ACC112 (cell line): ENCODE measurements at regions not wholly inside any gene's neighbourhood (a gene's known extent, or its start where the extent isn't known, plus 50 kb on each side); places are given as distances from the start of the nearest gene placed in this dataset.
"Not testable (repeated sequence)": the region's sequence is repeated elsewhere in the genome, so short reads cannot be mapped to it uniquely, and the experiment has no call there.

Experiments used
- H2AFZ ChIP-seq: fragments of 200-600 bp; sonication (generic); one replicate; pipeline ENCODE4 v1.6.0; 2017; ENCODE audit warnings: antibody characterized with exemption, low read length; ENCODE audit not compliant: unreplicated experiment
- H3K27ac ChIP-seq: fragments of 200-600 bp; sonication (generic); 2 replicates; pipeline ENCODE4 v1.5.1; 2014; ENCODE audit warnings: low read depth, mild to moderate bottlenecking, antibody characterized with exemption, low read length, moderate library complexity
- H3K27me3 ChIP-seq: fragments of 200-600 bp; sonication (generic); 2 replicates; pipeline ENCODE4 v1.6.1; 2014; ENCODE audit warnings: mild to moderate bottlenecking, antibody characterized with exemption, low read length, moderate library complexity, mixed read lengths; ENCODE audit not compliant: insufficient read depth
- H3K36me3 ChIP-seq: fragments of 200-600 bp; sonication (generic); 2 replicates; pipeline ENCODE4 v1.6.1; 2016; ENCODE audit warnings: mild to moderate bottlenecking, antibody characterized with exemption, low read length, moderate library complexity, mixed read lengths; ENCODE audit not compliant: insufficient read depth
- H3K4me1 ChIP-seq: fragments of 200-600 bp; sonication (generic); one replicate; pipeline ENCODE4 v1.6.1; 2016; ENCODE audit warnings: low read length, mixed read lengths; ENCODE audit not compliant: insufficient read depth, unreplicated experiment, control insufficient read depth
- H3K4me3 ChIP-seq: fragments of 200-600 bp; sonication (generic); 2 replicates; pipeline ENCODE4 v1.5.1; 2014; ENCODE audit warnings: mild to moderate bottlenecking, low read depth, low read length
- H3K79me2 ChIP-seq: fragments of 200-600 bp; sonication (generic); one replicate; pipeline ENCODE4 v1.6.0; 2016; ENCODE audit warnings: low read length; ENCODE audit not compliant: control insufficient read depth, unreplicated experiment, insufficient read depth

DNA sequence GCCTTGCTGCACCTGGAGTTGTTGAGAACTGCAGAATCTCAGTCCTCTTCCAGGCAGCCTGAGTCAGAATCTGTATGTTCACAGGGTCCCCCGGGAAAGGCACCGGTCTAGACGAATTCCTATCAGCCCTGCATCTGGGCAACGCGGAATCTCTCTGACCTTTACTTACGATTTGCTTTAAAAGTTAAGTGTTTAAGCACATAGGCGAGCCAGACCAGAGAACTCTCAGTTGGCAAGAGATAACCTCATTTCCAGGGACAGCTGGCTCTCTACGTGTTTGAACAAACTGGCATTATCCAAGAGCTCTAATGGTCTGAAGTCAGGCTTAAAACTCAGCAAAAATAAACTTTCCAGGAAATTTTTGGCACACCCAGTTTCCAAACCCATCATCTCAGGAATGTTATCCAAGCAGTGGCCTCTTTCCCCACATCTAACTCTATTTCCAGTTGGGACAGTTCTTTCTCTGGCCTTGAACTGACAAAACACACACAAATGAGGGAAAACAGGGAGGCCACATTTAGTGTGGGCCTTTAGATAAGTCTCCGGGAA is 53.4 kb downstream of the HES1 start:
- no peak overlapping the region for H3K4me3 ChIP-seq
- H2AFZ ChIP-seq = no peak overlapping the region
- no peaks in the 10 kb centered on the region for H3K79me2 ChIP-seq
- no peaks in the 10 kb centered on the region for H3K4me1 ChIP-seq
- no peak overlapping the region for H3K27ac ChIP-seq
- no peaks in the 10 kb centered on the region for H3K36me3 ChIP-seq
- H3K27me3 ChIP-seq = no peaks in the 10 kb centered on the region

DNA sequence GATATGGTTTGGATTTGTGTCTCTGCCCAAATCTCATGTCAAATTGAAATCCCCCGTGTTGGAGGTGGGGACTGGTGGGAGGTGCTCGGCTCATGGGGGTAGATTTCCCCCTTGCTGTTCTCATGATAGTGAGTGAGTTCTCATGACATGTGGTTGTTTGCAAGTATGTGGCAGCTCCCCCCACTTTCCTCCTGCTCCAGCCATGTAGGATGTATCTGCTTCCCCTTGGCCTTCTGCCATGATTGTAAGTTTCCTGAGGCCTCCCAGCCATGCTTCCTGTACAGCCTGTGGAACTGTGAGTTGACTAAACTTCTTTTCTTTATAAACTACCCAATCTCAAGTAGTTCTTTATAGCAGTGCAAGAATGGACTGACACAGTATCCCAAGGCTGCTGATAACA is 55.9 kb downstream of the HES1 start:
- H3K4me3 ChIP-seq, H2AFZ ChIP-seq, H3K79me2 ChIP-seq, H3K27me3 ChIP-seq, H3K36me3 ChIP-seq, H3K27ac ChIP-seq, H3K4me1 ChIP-seq: not testable (repeated sequence)

DNA sequence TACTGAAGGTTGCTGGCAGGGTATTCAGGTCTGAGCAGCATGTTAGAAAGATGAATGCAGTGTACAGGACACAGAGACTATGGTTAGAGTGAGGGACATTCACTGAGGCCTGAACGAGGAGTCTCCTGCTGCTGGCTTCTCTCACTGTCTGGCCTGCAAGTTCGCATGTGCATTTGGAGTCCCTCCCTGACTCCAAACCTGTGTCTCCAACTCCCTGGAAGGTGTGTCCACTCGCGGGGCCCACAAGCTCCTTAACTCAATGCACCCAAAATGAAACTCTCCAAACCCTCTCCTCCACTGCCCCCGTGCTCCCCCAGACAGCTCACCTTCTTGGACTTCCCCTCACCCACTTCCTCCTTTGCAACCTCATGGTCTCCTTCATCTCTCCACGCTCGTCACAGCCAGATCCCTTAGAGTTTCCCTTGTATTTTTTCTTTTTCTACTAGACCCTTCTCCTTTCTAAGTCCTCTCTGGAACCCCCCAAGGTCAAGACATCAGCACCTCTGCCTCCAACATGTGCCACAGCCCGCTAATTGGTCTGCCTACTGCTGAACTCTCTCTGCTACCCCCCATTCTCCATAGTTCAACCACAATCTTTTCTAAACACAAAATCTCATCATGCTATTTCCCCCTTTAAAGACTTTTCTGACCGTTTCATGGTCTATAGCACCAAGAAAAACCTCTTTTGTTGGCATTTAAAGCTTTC is 58.3 kb downstream of the HES1 start:
- Histone ChIP-seq H3K4me3 (no peak overlapping the region), H3K27me3 (peaks cover 20% of the 10 kb centered on the region), H2AFZ (no peak overlapping the region), H3K36me3 (no peaks in the 10 kb centered on the region), H3K79me2 (no peaks in the 10 kb centered on the region), H3K4me1 (no peaks in the 10 kb centered on the region), H3K27ac (no peak overlapping the region)

DNA sequence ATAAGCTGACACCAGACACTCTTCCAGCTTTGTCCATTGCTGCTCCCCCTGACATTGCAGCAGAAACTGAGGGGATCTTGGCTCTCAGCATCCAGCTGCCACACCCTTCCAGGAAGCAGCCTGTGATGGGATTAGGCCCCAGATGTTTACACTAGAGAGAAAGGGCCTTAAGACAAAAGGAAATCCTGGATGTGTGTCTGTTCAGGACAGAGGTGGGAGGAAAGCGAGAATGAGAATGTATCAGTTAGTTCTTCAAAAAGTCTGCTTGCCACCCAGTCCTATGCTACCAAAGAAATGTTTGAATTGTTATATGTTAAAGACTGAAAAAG is 58.8 kb downstream of the HES1 start:
- H3K4me3 ChIP-seq = no peak overlapping the region
- H3K27me3 ChIP-seq = peaks cover 25% of the 10 kb centered on the region
- no peak overlapping the region for H2AFZ ChIP-seq
- H3K4me1 ChIP-seq = no peaks in the 10 kb centered on the region
- no peaks in the 10 kb centered on the region for H3K79me2 ChIP-seq
- no peak overlapping the region for H3K27ac ChIP-seq
- no peaks in the 10 kb centered on the region for H3K36me3 ChIP-seq

DNA sequence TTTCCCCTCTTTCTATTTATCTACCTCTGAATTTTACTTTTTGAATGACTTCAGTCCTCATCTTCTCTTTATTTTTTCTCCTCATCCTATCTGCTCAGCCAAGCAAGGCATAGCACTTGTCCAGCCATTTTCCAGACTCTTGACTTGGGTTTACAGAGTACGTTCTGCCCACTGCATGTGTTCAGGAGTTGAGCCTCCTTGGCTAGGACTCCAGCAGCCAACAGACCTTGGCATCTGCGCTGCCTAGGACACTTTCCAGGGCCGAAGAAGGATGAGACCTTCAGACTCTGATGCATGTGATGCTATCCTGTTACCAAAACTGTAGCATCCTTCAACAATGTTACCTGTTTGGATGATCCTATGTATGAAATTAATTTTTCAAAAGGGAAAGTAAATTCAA is 59.7 kb downstream of the HES1 start:
- no peaks in the 10 kb centered on the region for H3K36me3 ChIP-seq
- no peaks in the 10 kb centered on the region for H3K79me2 ChIP-seq
- H3K4me3 ChIP-seq = no peak overlapping the region
- H3K27ac ChIP-seq = no peak overlapping the region
- peaks cover 34% of the 10 kb centered on the region for H3K27me3 ChIP-seq
- H3K4me1 ChIP-seq = no peaks in the 10 kb centered on the region
- no peak overlapping the region for H2AFZ ChIP-seq

DNA sequence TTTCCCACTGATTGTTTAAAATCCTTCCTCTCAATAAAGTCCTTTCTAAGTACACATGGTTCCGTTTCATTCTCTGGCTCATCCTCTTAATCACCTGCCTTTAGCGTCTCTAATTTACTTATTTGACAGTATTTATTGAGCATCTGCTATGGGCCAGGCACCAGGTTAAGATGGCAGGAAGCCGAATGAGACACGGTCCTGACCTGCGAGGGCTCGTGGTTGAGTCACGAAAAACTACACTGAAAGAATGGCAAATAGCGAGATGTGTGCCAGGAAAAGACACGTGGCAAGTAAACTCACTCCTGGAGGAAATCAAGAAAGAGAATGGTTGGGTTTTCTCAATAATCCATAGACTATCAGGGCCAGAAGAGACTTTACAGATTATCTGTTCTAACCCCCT is 60.9 kb downstream of the HES1 start:
- no peaks in the 10 kb centered on the region for H3K79me2 ChIP-seq
- H3K4me1 ChIP-seq = no peaks in the 10 kb centered on the region
- no peak overlapping the region for H2AFZ ChIP-seq
- no peaks in the 10 kb centered on the region for H3K36me3 ChIP-seq
- peaks cover 45% of the 10 kb centered on the region for H3K27me3 ChIP-seq
- no peak overlapping the region for H3K27ac ChIP-seq
- H3K4me3 ChIP-seq = no peak overlapping the region

DNA sequence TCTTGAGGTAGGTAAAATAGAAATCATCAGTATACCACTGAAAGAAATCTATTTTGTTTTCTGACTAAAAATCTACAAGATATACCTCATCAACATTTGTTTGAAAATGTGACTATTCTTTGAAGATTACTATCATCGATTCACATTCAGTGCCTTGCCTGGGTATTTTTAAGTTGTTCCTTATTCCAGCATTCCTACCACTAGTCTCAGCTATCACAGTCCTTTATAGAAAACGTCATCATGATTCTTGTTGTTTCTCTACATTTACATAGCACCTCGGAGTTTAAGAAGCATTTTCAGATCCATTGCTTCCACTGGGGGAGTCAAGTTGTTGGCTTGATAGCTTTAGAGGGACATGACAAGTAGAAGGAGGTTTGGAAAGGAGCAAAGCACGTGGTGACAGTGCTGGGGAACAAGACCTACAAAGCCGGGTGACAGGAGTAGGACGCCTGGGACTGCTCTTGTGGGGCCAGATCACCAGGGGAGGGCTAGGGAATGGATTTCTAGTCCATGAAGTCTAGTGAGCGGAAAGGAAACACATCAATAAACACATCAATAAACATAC is 61.5 kb downstream of the HES1 start:
- Histone ChIP-seq H2AFZ (no peak overlapping the region), H3K4me3 (no peak overlapping the region), H3K4me1 (no peaks in the 10 kb centered on the region), H3K27me3 (peaks cover 49% of the 10 kb centered on the region), H3K79me2 (no peaks in the 10 kb centered on the region), H3K27ac (no peak overlapping the region), H3K36me3 (no peaks in the 10 kb centered on the region)

DNA sequence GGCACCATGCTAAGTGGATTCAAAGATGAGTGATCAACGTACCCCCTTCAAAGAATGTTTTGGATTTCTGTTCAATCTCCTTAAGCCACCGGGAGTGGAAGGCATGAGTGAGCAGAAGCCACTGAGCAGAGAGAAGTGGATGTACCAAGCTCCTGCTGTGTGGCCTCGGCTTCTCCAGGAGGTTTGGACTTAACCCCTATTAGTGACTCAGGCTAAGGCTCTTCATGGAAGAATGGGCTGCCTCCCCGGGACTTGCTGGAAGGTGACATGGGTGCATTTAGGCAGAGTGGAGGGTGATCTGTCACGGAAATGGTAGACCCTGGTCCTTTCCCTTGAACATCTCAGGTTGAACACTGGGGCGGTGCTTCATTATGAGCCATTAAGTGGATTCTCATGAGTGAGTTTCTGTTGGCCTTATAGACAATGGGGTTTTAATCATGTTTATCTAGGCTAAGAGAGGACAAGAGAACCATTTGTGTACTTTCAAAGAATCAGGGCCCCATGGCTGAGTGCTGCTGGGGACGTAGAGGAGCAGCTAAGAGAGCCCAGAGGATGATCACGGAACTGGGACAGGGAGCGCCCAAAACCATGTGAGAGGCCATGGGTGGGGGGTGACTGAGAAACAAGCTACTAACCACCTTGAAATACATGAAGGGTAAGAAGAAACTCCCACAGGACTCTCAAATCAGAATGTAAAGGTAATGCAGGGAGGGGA is 62.2 kb downstream of the HES1 start:
- H3K4me3 ChIP-seq = no peak overlapping the region
- peaks cover 55% of the 10 kb centered on the region for H3K27me3 ChIP-seq
- no peaks in the 10 kb centered on the region for H3K4me1 ChIP-seq
- H3K36me3 ChIP-seq = no peaks in the 10 kb centered on the region
- no peak overlapping the region for H3K27ac ChIP-seq
- no peaks in the 10 kb centered on the region for H3K79me2 ChIP-seq
- no peak overlapping the region for H2AFZ ChIP-seq

DNA sequence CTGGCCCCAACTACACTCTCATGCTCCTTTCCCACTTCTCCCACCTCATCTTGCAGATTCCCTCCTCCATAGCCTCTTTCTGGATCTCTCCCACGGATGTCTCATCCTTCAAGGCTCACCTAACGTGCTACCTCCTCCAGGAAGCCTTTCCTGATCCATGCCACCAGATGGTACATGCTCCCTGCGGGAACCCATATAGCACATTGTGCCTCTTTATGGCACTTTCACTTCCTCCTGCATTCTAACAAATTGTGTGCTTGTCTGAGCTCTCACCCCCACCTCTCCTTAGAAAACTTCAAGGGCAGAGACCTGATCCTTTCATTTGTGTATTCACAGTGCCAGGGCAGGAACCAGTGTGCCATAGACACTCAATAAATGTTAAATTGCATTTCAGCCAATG is 63.0 kb downstream of the HES1 start:
- Histone ChIP-seq H3K36me3 (no peaks in the 10 kb centered on the region), H3K79me2 (no peaks in the 10 kb centered on the region), H3K27me3 (peaks cover 63% of the 10 kb centered on the region), H3K27ac (no peak overlapping the region), H3K4me3 (no peak overlapping the region), H3K4me1 (no peaks in the 10 kb centered on the region), H2AFZ (no peak overlapping the region)

DNA sequence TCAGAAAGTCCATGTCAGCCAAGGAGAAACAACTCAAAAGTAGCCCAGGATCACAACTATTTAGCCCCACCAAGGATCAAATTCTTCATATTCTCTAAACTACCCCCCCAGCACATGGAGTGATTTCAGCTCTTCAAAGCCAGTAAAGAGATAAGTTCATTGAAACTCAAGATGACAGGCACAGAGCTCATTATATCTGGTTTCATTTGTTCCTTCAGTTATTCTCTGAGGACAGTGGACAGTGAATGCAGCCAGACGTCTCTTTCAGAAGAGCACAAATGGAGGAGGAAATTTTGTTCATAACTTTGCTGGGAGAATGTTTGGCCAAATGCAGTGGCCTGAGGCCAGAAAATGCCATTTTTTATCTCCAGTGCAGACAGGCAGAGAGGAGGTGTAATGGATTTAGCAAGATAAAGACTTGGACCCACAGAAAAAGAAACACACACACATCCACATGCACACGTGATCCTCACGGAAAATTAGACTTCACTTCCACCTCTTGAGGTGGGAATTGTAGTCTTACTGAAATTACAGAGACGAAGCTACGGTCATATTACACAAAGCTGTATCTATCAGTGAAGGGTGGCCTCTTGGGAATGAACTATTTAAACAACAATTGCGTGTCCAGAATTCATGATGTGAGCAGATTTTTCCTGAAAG is 64.6 kb downstream of the HES1 start:
- Histone ChIP-seq H3K27ac (no peak overlapping the region), H3K36me3 (no peaks in the 10 kb centered on the region)

More for the DNA sequence above, 64.6 kb downstream of the HES1 start:
- H3K79me2 ChIP-seq = no peaks in the 10 kb centered on the region
- no peaks in the 10 kb centered on the region for H3K4me1 ChIP-seq
- no peak overlapping the region for H3K4me3 ChIP-seq
- no peak overlapping the region for H2AFZ ChIP-seq
- H3K27me3 ChIP-seq = peaks cover 75% of the 10 kb centered on the region
